SK-N-SH treated with all-trans-retinoic acid at 6 μM for 48 hours (cell line): ENCODE measurements at regions not wholly inside any gene's neighbourhood (a gene's known extent, or its start where the extent isn't known, plus 50 kb on each side); places are given as distances from the start of the nearest gene placed in this dataset.
A peak's percentile ranks its signal among the peaks of the same experiment; 100 is the strongest.

Experiments
- OSR1 ChIP-seq: fragments of 250-450 bp; sonication (Bioruptor Pico); IDR thresholded peaks from 2 replicates; pipeline ENCODE4 v1.8.0; 2022; ENCODE audit warnings: moderate library complexity, mild to moderate bottlenecking, inconsistent platforms
- PATZ1 ChIP-seq: fragments of 250-450 bp; sonication (Bioruptor Pico); IDR thresholded peaks from 2 replicates; pipeline ENCODE4 v1.8.0; 2020; ENCODE audit warnings: mild to moderate bottlenecking, moderate library complexity, borderline replicate concordance
- PPARA ChIP-seq: fragments of 250-450 bp; sonication (Bioruptor Pico); IDR thresholded peaks from 2 replicates; pipeline ENCODE4 v1.5.0; 2020; ENCODE audit warnings: mild to moderate bottlenecking, borderline replicate concordance
- RARB ChIP-seq: fragments of 250-450 bp; sonication (Bioruptor Pico); IDR thresholded peaks from 2 replicates; pipeline ENCODE4 v1.8.0; 2021; ENCODE audit warnings: mild to moderate bottlenecking, moderate library complexity
- ZNF70 ChIP-seq: fragments of 450-650 bp; formaldehyde crosslinking; IDR thresholded peaks from 2 replicates; pipeline ENCODE4 v1.5.0; 2020; ENCODE audit warnings: mild to moderate bottlenecking, moderate library complexity

DNA sequence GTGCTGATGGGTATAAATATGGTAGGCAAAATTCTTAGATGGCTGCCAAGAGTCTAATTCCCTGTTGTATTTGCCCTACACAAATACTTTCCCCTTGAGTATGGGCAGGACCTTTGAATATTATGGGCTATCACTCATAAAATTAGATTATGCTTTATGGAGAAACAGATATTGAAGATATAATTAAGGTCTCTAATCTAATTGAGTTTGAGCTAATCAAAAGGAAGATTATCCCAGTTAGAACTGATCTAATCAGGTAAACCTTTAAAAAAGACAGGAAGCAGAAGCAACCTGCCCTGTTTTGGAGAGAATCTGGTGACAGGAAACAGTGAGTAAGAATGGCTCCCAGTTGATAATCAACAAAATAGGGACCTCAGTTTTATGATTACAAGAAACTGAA lies 609.0 kb upstream of the PRMT6 start:
- no peak for TF ChIP-seq ZNF70 (CRISPR knock-in tag)
- no peak for TF ChIP-seq PATZ1 (CRISPR knock-in tag)
- TF ChIP-seq PPARA (CRISPR knock-in tag), result 0 out of 2 replicates have a peak, but pooled peaks have one; percentile 3
- TF ChIP-seq RARB (CRISPR knock-in tag), result no peak
- TF ChIP-seq OSR1 (CRISPR knock-in tag), result no peak
